ENCODE measurements at regions not wholly inside any gene's neighbourhood (a gene's known extent, or its start where the extent isn't known, plus 50 kb on each side); places are given as distances from the start of the nearest gene placed in this dataset.

DNA sequence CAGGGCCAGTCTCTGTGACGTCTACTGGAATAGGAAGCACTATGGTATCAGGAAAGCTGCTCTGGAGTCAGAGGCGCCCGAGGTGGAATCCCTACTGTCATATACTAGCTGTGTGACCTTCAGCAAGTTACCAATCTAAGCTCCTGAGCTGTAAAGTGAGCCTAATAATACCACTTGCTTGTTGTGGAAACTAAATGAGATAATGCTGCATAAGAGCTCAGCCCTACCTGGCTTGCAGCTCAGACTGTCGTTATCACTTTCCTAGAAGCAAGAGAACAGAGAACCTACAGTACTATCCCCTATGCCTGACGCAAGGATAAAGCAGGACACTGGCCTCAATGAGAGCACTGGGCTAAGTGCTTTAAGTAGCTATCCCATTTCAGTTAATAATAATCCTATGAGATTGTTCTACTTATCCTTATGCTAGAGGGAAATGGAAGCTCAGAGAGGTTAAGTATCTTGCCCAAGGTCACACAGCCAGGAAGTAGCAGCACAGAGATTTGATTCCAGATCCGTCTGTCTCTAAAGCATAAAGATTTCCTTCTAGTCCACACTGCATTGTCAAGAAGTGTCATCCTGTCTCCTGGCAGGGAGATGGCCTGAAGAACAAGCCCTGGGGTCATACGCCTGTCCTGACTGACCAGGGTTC, 195.2 kb downstream of the TLE3 start:
- Histone ChIP-seq H3K9me3 (no peaks in the 10 kb centered on the region), H3K27ac (no peak overlapping the region), H3K27me3 (no peaks in the 10 kb centered on the region), H3K4me1 (ENCODE audit: insufficient read depth) (peaks cover 2% of the 10 kb centered on the region), H3K4me3 (no peak overlapping the region), H3K36me3 (no peaks in the 10 kb centered on the region)
- intact Hi-C loops (cut with DNase I), result no loop called here
- DNase-seq, result no peak
- 75 to 81% (median 81%) methylated on average over 7 of the region's 7 CpGs for WGBS, 3 donors
- TF ChIP-seq EP300 (IDR thresholded peaks at IDR 0.05) (no peak), POLR2A (IDR thresholded peaks at IDR 0.05) (no peak)
- TF ChIP-seq, protein P1, sequence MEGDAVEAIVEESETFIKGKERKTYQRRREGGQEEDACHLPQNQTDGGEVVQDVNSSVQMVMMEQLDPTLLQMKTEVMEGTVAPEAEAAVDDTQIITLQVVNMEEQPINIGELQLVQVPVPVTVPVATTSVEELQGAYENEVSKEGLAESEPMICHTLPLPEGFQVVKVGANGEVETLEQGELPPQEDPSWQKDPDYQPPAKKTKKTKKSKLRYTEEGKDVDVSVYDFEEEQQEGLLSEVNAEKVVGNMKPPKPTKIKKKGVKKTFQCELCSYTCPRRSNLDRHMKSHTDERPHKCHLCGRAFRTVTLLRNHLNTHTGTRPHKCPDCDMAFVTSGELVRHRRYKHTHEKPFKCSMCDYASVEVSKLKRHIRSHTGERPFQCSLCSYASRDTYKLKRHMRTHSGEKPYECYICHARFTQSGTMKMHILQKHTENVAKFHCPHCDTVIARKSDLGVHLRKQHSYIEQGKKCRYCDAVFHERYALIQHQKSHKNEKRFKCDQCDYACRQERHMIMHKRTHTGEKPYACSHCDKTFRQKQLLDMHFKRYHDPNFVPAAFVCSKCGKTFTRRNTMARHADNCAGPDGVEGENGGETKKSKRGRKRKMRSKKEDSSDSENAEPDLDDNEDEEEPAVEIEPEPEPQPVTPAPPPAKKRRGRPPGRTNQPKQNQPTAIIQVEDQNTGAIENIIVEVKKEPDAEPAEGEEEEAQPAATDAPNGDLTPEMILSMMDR (IDR thresholded peaks at IDR 0.05), result no peak

DNA sequence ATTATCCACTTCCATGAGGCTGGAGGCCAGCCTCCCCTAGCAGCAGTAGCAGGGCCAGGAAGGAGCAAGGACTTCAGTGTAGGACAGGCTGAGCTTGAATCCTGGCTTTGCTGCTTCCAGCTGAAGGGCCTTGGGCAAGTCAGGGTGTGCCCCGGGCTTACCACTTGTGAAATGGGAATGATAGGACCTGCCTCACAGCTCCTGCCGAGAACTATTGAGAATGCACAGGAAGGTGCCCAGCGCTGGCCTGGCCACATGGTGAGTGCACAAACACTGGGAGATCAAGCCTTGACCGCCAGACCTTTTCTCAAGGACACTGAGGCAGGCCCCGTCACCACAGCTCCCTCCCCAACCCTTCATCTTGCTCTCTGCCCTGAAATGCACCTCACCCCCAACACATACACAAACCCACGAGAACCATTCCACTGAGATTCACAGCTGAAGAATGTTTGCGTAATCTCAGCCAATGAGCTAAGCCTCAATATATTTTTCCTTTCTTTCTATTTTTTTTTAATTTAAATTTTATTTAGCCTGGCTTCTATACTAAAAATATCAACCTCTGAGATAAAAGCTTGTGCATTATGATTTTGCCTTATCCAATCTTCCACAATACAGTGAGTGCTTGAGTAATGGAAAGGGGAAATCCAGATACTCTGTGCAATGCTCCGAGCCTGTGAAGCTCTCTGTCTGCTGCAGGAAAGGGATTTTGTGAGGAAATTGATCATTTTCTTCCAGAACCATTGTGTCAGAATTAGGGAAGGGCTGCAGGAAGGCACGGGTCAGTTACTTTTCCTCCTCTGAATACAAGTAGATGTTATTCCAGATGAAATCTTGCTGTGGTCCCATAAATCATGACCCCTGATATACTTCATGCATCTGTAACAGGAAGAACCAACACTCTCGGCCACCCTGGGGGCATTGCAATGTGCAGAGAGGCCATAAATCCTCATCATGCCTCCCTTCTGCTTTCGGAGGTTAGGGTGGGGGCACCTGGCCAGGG, 193.9 kb downstream of the TLE3 start:
- DNase-seq, result no peak
- H3K36me3 ChIP-seq, result no peaks in the 10 kb centered on the region
- H3K27ac ChIP-seq, result no peak overlapping the region
- peaks cover 2% of the 10 kb centered on the region for H3K4me1 ChIP-seq (ENCODE audit: insufficient read depth)
- 36 to 50% (median 38%) methylated on average over 11 of the region's 11 CpGs for WGBS, 3 donors
- TF ChIP-seq, protein P1 (IDR thresholded peaks at IDR 0.05), result no peak
- TF ChIP-seq POLR2A (IDR thresholded peaks at IDR 0.05) (no peak), EP300 (IDR thresholded peaks at IDR 0.05) (no peak)
- intact Hi-C loops (cut with DNase I), result no loop called here
- H3K4me3 ChIP-seq, result no peak overlapping the region
- no peaks in the 10 kb centered on the region for H3K27me3 ChIP-seq
- no peaks in the 10 kb centered on the region for H3K9me3 ChIP-seq

DNA sequence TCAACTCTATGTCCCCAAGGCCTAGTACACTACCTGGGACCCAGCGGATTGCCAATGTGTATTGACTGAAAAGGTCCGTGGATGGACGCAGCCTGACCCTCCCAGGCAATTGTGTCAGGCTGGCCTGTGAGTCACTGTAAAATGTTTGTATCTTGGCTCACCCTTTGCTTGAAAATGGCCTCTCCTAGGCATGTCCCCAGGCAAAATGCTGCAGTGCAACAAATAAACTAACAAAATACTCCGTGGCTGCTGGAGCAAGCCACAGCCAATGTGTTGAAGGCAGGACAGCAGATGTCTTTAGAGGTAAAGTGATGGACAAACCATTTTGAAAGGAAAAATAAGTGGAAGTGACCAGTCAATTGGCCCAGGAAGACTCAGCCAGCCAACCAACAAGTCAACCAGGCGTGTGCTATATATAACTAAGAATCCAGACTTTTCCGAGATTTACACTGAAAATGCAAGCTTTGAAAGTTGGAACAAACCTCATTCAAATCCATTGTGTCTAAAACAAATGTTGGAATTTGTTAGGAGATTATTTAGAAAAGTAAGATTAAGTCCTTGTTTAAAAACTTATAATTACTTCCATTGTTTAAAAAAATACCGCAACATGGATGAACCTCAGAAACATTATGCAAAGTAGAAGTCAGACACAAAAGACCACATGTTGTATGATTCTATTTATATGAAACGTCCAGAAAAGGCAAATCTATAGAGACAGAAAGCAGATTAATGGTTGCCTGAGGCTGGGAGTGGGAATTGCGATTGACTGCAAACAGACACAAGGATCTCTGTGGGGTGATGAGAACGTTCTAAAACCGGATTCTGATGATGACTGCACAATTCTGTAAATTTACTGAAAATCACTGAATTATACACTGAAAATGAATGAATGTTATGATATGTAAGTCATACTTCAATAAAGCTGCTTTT, 191.2 kb downstream of the TLE3 start:
- intact Hi-C loops (cut with DNase I), result no loop called here
- no peak for DNase-seq
- Histone ChIP-seq H3K4me1 (ENCODE audit: insufficient read depth) (peaks cover 2% of the 10 kb centered on the region), H3K9me3 (no peaks in the 10 kb centered on the region), H3K27ac (no peak overlapping the region), H3K27me3 (no peaks in the 10 kb centered on the region), H3K36me3 (no peaks in the 10 kb centered on the region), H3K4me3 (no peak overlapping the region)
- TF ChIP-seq, protein P1 (IDR thresholded peaks at IDR 0.05), result no peak
- TF ChIP-seq POLR2A (IDR thresholded peaks at IDR 0.05) (no peak), EP300 (IDR thresholded peaks at IDR 0.05) (no peak)
- 87 to 93% (median 89%) methylated on average over 11 of the region's 11 CpGs for WGBS, 3 donors

DNA sequence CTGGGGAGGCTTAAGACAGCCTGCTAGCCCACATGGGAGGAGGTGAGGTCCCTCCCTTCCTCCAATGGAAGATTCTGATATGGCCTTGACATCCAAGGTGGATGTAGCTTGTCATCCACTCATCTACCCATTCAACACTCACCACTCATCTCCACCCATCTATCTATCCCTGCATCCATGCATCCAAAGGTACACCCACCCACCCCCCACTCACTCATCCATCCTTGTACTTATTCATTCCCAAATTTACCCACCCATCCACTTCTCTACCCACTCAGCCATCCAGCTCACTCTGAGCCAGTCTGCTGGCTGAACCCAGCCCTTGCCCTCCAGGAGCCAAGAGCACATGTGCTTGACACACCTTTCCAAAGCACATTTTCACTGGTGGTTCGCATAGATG, 189.7 kb downstream of the TLE3 start:
- WGBS, 3 donors, result 89 to 95% (median 94%) methylated on average over 1 of the region's 1 CpG
- H3K27ac ChIP-seq, result no peak overlapping the region
- TF ChIP-seq EP300 (IDR thresholded peaks at IDR 0.05), result no peak
- TF ChIP-seq POLR2A (IDR thresholded peaks at IDR 0.05), result no peak
- TF ChIP-seq, protein P1 (IDR thresholded peaks at IDR 0.05), result no peak

More for the DNA sequence above, 189.7 kb downstream of the TLE3 start:
- intact Hi-C loops (cut with DNase I), result no loop called here
- no peak for DNase-seq
- Histone ChIP-seq H3K4me3 (no peak overlapping the region), H3K4me1 (ENCODE audit: insufficient read depth) (peaks cover 2% of the 10 kb centered on the region), H3K9me3 (no peaks in the 10 kb centered on the region), H3K36me3 (no peaks in the 10 kb centered on the region), H3K27me3 (no peaks in the 10 kb centered on the region)
